K562 (cell line): ENCODE measurements at regions not wholly inside any gene's neighbourhood (a gene's known extent, or its start where the extent isn't known, plus 50 kb on each side); places are given as distances from the start of the nearest gene placed in this dataset.

Experiments used
- BMI1 ChIP-seq: fragments of 150-350 bp; IDR thresholded peaks from 2 replicates; pipeline ENCODE4 v1.6.1; 2014; ENCODE audit warnings: low read length
- CEBPG ChIP-seq, 3 experiments: fragments of 200-800 bp in 1 of 3; sonication (Bioruptor generic) in 1 of 3; sonication (generic) in 1 of 3; formaldehyde crosslinking in 1 of 3; IDR thresholded peaks in 2 of 3; conservative IDR thresholded peaks in 1 of 3; 2 replicates each; pipeline versions ENCODE4 v1.6.1 to v1.8.0; 2016 to 2022; ENCODE audit warnings: missing compliant biosample characterization in 2 of 3, missing genetic modification characterization in 2 of 3, mild to moderate bottlenecking in 1 of 3, missing genetic modification reagents in 1 of 3
- EWSR1 ChIP-seq: fragments of 450-650 bp; IDR thresholded peaks from 2 replicates; pipeline ENCODE4 v1.6.1; 2018; ENCODE audit warnings: borderline replicate concordance, mild to moderate bottlenecking, low read depth, moderate library complexity; ENCODE audit not compliant: partially characterized antibody
- FOXK1 ChIP-seq: sonication (generic); formaldehyde crosslinking; IDR thresholded peaks from 2 replicates; pipeline ENCODE4 v1.8.0; 2022; ENCODE audit warnings: missing genetic modification reagents, mild to moderate bottlenecking, borderline replicate concordance
- GATA2 ChIP-seq: sonication (generic); formaldehyde crosslinking; IDR thresholded peaks from 2 replicates; pipeline ENCODE4 v1.4.0; 2020; ENCODE audit warnings: mild to moderate bottlenecking, missing genetic modification reagents
- MTA2 ChIP-seq: fragments of 450-650 bp; IDR thresholded peaks from 2 replicates; pipeline ENCODE4 v1.6.1; 2016; ENCODE audit warnings: low read depth
- NFE2 ChIP-seq: IDR thresholded peaks from 2 replicates; pipeline ENCODE4 v1.6.1; 2014; ENCODE audit warnings: antibody characterized with exemption, low read depth
- NR3C1 ChIP-seq: sonication (generic); formaldehyde crosslinking; IDR thresholded peaks from 2 replicates; pipeline ENCODE4 v1.8.1; 2022; ENCODE audit warnings: missing genetic modification reagents
- OTX1 ChIP-seq: fragments of 450-650 bp; formaldehyde crosslinking; IDR thresholded peaks from 2 replicates; pipeline ENCODE4 v1.4.0; 2022; ENCODE audit warnings: mild to moderate bottlenecking
- RBM14 ChIP-seq: fragments of 200-400 bp; formaldehyde crosslinking; IDR thresholded peaks from 2 replicates; pipeline ENCODE4 v1.6.1; 2018; ENCODE audit warnings: low read depth, mild to moderate bottlenecking, low read length, moderate library complexity, borderline replicate concordance; ENCODE audit not compliant: insufficient read depth
- TCF7L2 ChIP-seq: fragments of 150-350 bp; IDR thresholded peaks from 2 replicates; pipeline ENCODE4 v1.6.1; 2016; ENCODE audit warnings: low read depth, mild to moderate bottlenecking, low read length, moderate library complexity
- ZBTB8A ChIP-seq: fragments of 450-650 bp; IDR thresholded peaks from 2 replicates; pipeline ENCODE4 v1.6.1; 2018; ENCODE audit warnings: mild to moderate bottlenecking, moderate library complexity; ENCODE audit not compliant: partially characterized antibody
- ZNF239 ChIP-seq: fragments of 250-450 bp; sonication (Bioruptor Pico); IDR thresholded peaks from 2 replicates; pipeline ENCODE4 v1.4.0; 2020; ENCODE audit warnings: mild to moderate bottlenecking
- ZNF583 ChIP-seq: fragments of 250-450 bp; sonication (Bioruptor Pico); IDR thresholded peaks from 2 replicates; pipeline ENCODE4 v1.4.0; 2020
- TF ChIP-seq, protein P1 (sequence below): IDR thresholded peaks from 2 replicates; pipeline ENCODE4 v1.6.1; 2011; ENCODE audit warnings: borderline replicate concordance, low read depth, mild to moderate bottlenecking, moderate library complexity, low read length; ENCODE audit not compliant: insufficient read depth, poor library complexity, severe bottlenecking
- TF ChIP-seq, protein P2 (sequence below), 2 experiments: IDR thresholded peaks; 2 replicates each; pipeline ENCODE4 v1.6.1; 2011; ENCODE audit warnings: borderline replicate concordance in 1 of 2, control low read depth in 1 of 2, low read depth in 1 of 2, low read length in 1 of 2, mild to moderate bottlenecking in 1 of 2, mixed read lengths in 1 of 2, moderate library complexity in 1 of 2; ENCODE audit not compliant: insufficient read depth in 1 of 2, insufficient read length in 1 of 2, poor library complexity in 1 of 2, severe bottlenecking in 1 of 2; ENCODE audit errors: extremely low read depth in 1 of 2
- TF ChIP-seq, protein P3 (sequence below), 2 experiments: fragments of 250-450 bp in 1 of 2; fragments of 450-650 bp in 1 of 2; sonication (Bioruptor Pico) in 1 of 2; IDR thresholded peaks; 2 replicates each; pipeline versions ENCODE4 v1.6.1 to v1.8.0; 2016 to 2021; ENCODE audit warnings: mild to moderate bottlenecking in 2 of 2, moderate library complexity in 2 of 2, missing compliant biosample characterization in 1 of 2, missing genetic modification characterization in 1 of 2
- TF ChIP-seq, protein P4 (sequence below): sonication (generic); formaldehyde crosslinking; IDR thresholded peaks from 2 replicates; pipeline ENCODE4 v1.9.0; 2022; ENCODE audit warnings: mild to moderate bottlenecking, missing genetic modification reagents
- TF ChIP-seq, protein P5 (sequence below): fragments of 200-800 bp; sonication (Bioruptor generic); IDR thresholded peaks from 2 replicates; pipeline ENCODE4 v1.6.1; 2017; ENCODE audit warnings: missing genetic modification characterization, missing compliant biosample characterization
- TF ChIP-seq, protein P6 (sequence below), 2 experiments: fragments of 450-650 bp in 1 of 2; sonication (generic) in 1 of 2; formaldehyde crosslinking; conservative IDR thresholded peaks; 2 replicates each; pipeline versions ENCODE4 v1.4.0 to v1.8.1; 2020 to 2022; ENCODE audit warnings: mild to moderate bottlenecking in 1 of 2, missing genetic modification reagents in 1 of 2

DNA sequence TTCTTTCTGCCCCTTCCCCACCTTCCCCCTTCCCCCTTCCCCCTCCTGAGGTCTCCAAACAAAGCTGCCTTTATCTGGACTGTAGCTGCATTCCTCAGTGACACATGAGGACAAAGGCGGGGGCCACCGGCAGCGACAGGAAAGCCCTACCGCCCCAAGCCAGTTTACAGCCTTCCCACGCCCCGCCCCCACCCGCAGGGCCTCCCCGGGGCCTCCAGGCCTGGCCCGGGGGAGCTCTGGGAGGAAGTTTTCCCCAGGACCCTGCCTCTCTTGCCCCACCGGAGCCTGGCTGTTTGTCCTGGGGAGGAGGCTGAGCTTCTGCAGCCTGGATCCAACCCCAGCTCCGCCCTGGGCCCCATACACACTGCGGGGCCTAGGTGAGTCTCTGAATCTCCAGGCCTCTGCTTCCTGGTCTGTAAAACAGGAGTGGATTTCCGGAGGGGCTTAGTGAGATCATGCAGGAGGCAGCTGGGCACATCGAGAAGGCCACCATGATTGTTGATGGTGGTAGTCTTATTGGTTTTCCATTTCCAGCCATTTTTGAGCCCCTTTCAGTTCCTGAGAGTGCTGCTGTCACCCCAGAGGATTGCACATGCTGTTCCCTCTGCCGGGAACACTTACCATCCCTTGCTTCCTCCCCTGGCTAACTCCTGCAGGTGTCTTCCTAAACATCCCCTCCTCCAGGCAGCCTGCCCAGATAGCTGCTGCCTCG, 130.7 kb downstream of the MN1 start (continued):
- TF ChIP-seq, protein P1, sequence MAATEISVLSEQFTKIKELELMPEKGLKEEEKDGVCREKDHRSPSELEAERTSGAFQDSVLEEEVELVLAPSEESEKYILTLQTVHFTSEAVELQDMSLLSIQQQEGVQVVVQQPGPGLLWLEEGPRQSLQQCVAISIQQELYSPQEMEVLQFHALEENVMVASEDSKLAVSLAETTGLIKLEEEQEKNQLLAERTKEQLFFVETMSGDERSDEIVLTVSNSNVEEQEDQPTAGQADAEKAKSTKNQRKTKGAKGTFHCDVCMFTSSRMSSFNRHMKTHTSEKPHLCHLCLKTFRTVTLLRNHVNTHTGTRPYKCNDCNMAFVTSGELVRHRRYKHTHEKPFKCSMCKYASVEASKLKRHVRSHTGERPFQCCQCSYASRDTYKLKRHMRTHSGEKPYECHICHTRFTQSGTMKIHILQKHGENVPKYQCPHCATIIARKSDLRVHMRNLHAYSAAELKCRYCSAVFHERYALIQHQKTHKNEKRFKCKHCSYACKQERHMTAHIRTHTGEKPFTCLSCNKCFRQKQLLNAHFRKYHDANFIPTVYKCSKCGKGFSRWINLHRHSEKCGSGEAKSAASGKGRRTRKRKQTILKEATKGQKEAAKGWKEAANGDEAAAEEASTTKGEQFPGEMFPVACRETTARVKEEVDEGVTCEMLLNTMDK, result no peak
- TF ChIP-seq, protein P2, sequence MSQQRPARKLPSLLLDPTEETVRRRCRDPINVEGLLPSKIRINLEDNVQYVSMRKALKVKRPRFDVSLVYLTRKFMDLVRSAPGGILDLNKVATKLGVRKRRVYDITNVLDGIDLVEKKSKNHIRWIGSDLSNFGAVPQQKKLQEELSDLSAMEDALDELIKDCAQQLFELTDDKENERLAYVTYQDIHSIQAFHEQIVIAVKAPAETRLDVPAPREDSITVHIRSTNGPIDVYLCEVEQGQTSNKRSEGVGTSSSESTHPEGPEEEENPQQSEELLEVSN (IDR thresholded peaks at IDR 0.05; ENCODE audit: borderline replicate concordance in 1 of 2, extremely low read depth in 1 of 2, insufficient read depth in 1 of 2, insufficient read length in 1 of 2, low read depth in 1 of 2, low read length in 1 of 2, poor library complexity in 1 of 2, severe bottlenecking in 1 of 2), result peak in 1 of 2 experiments; percentile 5
- no peak for TF ChIP-seq BMI1
- TF ChIP-seq ZNF239 (CRISPR knock-in tag), result no peak
- no peak for TF ChIP-seq TCF7L2
- TF ChIP-seq, protein P3, sequence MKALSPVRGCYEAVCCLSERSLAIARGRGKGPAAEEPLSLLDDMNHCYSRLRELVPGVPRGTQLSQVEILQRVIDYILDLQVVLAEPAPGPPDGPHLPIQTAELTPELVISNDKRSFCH (CRISPR knock-in tag; IDR thresholded peaks at IDR 0.05), result no peak
- TF ChIP-seq, protein P3 (tag; IDR thresholded peaks at IDR 0.05), result no peak
- no peak for TF ChIP-seq NFE2
- TF ChIP-seq, protein P4, sequence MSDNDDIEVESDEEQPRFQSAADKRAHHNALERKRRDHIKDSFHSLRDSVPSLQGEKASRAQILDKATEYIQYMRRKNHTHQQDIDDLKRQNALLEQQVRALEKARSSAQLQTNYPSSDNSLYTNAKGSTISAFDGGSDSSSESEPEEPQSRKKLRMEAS (CRISPR knock-in tag), result no peak
- no peak for TF ChIP-seq OTX1
- no peak for TF ChIP-seq RBM14
- TF ChIP-seq FOXK1 (CRISPR knock-in tag), result no peak
- no peak for TF ChIP-seq GATA2 (CRISPR knock-in tag)
- no peak for TF ChIP-seq CEBPG (CRISPR knock-in tag; IDR thresholded peaks at IDR 0.05)
- TF ChIP-seq CEBPG (tag; conservative IDR thresholded peaks at IDR 0.05 in 1 of 2, IDR thresholded peaks at IDR 0.05 in 1 of 2), result no peak
- no peak for TF ChIP-seq EWSR1
- TF ChIP-seq ZBTB8A, result no peak
- TF ChIP-seq, protein P5, sequence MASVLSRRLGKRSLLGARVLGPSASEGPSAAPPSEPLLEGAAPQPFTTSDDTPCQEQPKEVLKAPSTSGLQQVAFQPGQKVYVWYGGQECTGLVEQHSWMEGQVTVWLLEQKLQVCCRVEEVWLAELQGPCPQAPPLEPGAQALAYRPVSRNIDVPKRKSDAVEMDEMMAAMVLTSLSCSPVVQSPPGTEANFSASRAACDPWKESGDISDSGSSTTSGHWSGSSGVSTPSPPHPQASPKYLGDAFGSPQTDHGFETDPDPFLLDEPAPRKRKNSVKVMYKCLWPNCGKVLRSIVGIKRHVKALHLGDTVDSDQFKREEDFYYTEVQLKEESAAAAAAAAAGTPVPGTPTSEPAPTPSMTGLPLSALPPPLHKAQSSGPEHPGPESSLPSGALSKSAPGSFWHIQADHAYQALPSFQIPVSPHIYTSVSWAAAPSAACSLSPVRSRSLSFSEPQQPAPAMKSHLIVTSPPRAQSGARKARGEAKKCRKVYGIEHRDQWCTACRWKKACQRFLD (CRISPR knock-in tag), result no peak
- TF ChIP-seq, protein P6, sequence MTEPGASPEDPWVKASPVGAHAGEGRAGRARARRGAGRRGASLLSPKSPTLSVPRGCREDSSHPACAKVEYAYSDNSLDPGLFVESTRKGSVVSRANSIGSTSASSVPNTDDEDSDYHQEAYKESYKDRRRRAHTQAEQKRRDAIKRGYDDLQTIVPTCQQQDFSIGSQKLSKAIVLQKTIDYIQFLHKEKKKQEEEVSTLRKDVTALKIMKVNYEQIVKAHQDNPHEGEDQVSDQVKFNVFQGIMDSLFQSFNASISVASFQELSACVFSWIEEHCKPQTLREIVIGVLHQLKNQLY (CRISPR knock-in tag; conservative IDR thresholded peaks at IDR 0.05), result no peak
- no peak for TF ChIP-seq MTA2
- TF ChIP-seq NR3C1, result no peak
- no peak for TF ChIP-seq ZNF583
